ENCODE measurements at regions not wholly inside any gene's neighbourhood (a gene's known extent, or its start where the extent isn't known, plus 50 kb on each side); places are given as distances from the start of the nearest gene placed in this dataset.
"Not testable (repeated sequence)": the region's sequence is repeated elsewhere in the genome, so short reads cannot be mapped to it uniquely, and the experiment has no call there.

DNA sequence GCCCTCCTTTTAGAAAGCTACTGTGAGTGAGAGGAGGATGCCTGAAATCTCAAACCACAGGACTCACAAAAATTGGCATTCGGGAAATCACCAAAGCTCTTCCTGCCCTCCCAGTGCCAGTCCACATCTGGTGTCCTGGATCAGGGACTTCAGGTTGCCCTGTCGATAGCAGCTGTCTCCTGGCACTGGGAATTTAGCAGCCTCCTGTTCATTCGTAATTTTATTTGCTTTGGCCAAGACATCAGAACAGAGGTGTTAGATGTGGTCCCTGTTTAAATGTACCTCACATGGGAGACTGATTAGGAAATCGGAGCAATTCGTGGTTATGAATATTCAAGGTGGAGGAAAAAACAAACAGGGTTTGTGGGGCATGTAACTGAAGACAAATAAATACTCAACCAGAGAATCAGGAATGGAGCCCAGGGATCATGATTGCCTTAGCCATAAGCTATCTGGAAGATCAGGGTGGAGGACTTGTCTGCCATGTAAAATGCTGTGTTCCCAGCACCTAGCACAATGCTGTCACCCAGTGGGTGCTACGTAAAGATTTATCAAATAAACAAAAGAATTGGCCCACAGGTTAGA is 265.2 kb upstream of the PROK2 start:
- no peak for DNase-seq (ENCODE audit: low read depth)

DNA sequence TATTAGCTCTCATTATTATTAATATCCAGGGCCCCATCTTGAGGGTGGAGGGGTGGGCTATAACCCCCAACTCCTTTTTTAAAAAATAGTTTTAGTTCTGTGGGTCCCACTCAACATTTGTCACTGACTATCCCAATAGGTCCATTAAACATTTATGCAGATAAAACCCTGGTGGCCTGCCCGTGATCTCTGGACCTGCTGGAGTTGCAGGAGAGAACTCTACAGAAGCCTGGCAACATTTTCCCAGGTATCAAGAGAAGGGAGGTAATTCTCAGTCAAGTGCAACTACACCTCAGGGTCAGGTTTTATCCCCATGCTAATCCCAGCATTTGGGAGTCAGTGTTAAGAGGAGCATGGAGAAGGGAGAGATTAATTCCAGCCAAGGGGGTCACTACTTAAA is 264.4 kb upstream of the PROK2 start:
- DNase-seq (ENCODE audit: low read depth): no peak

DNA sequence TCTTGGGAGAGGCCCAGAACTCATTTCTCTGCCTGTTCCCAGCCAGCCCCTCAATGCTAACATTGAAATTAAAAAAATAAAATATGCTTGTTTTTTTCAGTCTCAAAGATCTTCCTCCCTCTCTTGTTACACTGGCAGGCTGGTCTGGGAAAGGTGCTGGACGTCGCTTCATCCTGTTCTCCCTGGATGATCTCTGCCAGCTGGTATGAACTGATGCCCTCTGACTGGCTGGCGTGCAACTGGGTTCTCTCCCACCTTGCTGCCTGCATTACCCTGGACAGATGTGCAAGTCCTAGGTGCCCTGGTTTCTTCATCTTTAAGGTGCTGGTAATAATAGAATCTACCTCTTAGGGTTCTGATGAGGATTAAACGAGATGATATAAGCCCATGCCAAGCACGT is 263.9 kb upstream of the PROK2 start:
- DNase-seq (ENCODE audit: low read depth): no peak

DNA sequence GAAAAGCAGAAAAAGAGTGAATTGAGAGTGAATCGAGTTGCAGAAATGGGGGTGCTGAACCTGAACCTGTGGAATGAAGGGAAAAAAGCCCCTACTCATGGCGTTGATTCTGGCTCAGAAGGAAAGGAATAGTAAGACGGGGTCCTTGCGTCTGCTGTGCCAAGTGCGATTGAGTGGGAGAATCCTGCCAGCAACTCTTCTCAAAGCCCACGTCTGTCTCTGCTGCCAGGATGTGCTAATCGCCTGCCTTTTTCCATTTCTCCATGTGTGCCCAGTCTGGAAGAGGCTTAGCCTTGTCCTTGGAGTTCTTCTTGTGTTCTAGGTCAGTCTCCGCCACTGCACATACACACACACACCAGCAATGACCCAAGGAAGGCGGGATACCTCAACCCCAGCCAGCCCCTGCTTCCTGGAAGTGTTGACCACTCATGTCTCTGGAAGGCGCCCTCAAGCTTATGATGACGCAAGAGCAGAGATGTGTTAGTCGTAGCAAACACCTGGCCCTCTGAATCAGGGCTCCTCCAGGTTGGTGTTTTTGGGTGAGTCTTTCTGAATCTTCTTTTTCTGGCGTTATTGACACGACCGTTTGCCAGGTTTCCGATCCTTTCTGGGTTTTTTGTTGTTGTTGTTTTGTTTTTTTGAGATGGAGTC is 262.4 kb upstream of the PROK2 start:
- no peak for DNase-seq (ENCODE audit: low read depth)

DNA sequence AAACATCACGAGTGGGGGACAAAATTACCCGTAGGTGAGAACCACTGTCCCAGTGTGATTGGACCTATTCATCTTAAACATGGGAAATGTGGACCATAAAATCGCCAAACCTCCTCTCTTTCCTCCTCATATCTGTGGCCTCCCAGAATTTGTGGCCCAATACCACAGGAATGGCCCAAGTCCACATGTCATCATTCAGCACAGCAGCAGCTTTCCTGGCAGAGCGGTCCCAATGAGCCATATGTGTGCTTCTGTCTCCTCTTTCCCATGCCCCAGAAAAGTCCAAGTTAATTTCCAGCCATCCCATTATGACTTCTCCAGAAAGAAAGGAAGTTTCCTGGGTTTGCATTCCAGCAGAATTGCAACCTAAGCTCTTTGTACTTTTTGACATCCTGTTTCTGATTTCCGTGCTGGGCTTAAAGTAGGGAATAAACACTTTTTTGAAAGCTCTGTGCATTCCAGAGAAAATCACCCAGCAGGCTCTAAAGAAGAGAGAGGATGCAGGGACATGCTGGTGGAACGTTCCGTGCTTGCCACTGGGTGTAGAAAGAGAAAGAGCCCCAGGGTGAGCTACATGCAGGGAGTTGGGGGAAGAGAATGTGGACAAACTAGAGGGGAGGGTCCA is 259.4 kb upstream of the PROK2 start:
- no peak for DNase-seq (ENCODE audit: low read depth)

DNA sequence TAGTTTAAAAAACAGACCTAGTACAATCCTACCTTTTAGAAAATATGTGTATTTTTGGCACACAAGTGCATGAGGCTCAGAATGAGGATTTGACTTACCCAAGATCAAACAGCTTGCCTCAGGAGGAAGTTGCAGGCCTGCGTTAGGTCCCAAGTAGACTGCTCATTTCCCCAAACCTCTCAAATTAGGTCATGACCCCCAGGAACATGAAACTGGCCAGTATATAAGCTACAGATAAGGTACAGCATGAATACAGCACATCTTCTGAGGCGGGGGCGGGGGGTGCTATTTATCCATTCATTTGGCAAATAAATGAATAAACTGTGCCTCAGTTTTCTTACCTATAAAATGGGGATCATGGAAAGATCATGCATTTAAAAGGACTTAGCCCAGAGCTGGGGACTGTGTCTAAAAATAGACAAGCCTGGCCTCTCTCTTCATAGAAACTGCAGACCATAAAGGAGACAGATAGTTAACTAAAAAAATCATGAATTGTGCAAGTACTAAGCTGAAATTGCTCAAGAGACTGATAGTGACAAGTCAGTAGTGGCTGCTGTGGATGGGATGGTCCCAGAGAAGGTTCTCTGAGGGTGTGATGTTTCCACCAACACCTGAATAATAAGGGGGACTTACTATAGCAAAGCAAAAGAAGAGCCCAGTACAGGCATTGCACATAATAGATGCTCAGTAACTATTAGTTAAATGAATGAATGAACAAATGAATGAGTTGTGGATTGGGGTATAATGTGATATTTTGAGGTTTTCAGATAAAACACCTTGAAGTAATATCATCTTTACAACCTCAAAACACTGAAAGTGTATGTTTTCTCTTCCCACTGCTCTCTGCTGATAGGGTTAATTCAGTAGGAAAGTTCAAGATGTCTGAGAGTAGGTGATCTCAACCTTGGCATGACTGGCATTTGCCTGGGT is 258.5 kb upstream of the PROK2 start:
- DNase-seq (ENCODE audit: low read depth): no peak

DNA sequence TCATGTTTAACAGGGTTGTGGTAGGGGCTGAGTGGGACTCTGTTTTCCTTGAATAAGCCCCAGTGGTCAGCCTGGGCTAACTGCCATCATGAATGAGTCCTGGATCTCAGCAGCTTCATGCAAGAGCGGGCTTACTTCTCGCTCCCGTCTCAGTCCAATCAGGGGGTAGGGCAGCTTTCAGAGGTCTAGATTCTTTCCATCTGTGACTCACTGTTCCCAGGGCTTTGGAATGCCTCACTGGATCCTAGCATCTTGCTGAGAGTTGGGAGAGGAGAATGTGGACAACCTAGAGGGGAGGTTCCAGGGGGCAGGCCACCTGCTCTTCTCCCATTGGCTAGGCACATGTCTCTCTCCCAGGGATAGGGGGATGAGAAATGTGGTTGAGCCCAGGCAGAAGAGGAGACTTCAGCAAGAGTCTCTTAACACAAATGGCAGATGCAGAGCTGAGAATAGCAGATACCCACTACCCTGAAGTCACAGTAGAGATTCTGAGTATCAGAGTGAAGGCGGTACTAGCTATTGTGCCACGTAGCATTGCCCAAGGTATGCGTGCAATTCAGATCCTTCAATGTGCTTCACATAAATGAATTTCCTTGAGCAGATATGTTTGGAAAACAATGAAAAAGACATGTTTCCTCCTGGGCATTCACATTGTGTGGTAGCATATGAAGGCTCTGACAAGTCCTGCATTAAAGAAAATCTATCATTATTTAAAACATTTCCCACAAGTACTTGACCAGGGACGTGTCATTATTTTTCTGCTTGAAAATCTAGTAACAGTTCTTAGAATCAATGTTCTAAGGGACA is 257.7 kb upstream of the PROK2 start:
- no peak for DNase-seq (ENCODE audit: low read depth)

DNA sequence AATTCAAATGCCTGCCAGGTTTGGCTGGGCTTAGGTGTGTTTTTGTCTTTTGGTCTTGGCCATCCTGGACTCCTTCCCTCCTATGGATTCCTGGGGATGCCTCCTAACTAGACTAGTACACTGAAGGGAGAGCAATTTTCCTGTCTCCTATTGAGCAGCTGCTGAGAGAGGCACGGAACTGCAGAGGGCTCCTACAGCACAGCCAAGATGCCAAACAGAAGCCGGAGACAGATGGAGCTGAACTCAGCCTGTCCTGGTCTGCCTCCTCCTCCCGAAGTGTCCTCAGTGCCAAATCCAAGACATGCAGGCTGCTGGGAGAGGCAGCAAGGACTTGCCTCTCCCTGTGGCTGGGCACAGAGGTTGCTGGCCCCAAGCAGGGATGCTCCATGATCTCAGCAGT is 256.6 kb upstream of the PROK2 start:
- no peak for DNase-seq (ENCODE audit: low read depth)

DNA sequence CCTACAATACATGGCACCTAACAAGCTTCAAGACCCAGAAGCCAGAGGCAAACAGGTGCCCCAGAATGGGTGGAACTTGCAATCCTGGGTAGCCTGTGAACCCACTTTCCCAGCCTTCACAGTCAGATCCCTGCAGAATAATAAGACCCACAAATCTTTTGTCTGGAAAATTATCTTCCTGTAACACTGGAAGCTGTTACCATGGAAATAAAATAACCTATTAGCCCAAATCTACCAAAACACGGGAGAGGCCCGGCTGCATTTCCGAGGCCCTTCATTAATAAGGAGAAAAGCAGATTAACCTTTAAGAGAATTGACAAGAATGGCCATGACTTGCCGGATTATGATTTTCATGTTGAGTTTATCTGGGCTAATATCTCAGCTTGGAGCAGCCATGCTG is 256.1 kb upstream of the PROK2 start:
- DNase-seq (ENCODE audit: low read depth): no peak

DNA sequence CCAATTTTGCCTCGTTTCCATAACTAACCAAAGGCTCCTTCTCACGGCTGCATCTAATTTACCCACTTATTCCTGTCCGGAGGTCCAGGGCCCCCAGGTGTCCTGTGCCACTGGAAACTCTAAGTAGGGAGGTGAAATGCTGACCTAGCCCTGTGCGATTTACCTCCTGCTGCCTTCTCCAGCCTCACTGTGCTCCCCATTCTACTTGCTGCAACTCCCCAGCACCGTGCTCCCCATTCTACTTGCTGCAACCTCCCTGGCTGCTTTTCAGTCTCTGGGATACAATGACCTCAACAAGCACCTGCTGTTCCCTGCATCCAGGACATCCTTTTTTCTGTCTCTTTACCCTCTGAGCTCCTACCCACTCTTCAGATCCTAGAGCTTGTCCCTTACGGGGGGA is 254.7 kb upstream of the PROK2 start:
- no peak for DNase-seq (ENCODE audit: low read depth)

DNA sequence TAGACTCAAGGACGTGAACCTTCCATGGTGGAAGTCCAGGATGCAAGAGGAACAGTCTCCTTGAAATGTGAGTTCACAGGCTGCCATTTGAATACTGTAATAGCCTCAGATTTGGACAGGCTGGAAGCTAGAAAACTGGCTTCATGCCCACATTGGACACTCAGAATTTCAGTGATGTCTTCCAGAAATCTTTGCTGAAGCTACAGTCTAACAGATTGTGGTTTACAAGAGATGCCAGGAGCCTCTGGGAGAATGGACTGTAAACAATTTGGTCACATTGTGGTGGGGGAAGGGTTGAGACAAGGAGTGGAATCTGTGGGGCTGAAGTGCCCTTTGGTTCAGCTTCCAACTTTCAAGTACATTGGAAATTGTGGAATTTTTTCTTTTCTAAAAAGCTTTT is 252.0 kb upstream of the PROK2 start:
- no peak for DNase-seq (ENCODE audit: low read depth)

DNA sequence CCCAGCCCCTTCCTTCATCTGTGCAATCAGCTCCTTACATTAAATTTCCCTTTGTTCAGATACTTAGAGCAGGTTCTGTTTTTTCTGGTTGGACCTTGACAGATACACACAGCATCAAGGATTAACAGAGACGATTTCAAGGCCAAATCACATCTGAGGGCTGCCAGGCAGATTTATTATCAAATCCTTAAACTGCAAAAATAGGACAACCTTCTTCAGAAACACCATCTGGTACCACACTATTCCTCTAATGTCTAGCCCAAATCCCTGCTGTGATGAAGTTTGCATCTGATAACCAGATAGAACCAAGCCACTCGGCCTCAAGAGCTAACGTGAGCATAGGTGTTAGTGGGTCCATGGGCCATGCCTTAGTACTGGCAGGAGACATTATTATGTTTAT is 250.7 kb upstream of the PROK2 start:
- DNase-seq (ENCODE audit: low read depth): no peak

DNA sequence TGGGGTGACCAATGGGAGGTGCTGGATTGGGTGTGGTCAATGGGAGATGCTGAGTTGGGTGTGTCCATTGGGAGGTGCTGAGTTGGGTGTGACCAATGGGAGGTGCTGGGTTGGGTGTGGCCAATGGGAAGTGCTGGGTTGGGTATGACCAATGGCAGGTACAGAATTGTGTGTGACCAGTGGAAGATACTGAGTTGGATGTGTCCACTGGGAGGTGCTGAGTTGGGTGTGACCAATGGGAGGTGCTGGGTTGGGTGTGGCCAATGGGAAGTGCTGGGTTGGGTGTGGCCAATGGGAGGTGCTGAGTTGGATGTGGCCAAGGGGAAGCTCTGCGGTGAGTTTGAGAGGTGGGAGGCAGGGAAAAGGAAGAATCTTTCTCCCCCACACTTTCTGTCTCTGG is 250.0 kb upstream of the PROK2 start:
- no peak for DNase-seq (ENCODE audit: low read depth)

DNA sequence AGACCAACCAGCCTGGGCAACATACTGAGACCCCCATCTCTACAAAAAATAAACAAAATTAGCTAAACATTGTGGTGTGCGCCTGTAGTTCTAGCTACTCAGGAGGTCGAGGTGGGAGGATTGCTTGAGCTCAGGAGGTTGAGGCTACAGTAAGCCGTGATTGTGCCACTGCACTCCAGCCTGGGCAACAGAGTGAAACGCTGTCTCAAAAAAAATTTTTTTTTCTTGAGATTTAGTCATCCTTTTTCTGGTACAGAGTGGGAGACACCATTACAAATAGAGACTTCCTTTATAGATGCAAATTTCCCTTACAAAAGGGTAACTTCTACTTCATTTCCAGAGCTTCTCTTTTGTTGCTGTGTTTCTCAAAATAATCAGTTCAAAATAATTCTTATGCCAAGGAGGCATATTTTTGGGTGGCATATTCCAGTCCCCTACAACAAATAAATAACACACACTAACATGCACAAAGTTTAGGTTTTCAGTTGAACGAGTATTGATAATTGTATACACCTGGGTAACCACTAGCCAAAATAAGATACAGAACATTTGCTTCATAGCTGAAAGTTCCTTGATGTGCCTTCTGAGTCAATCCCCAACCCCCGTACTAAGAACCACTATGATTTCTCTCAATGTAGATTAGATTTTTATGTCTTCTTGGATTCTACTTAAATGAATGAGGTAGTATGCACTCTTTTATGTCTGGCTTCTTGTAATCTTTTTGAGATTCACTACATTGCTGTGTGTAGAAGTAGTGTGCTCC is 248.9 kb upstream of the PROK2 start:
- no peak for DNase-seq (ENCODE audit: low read depth)

DNA sequence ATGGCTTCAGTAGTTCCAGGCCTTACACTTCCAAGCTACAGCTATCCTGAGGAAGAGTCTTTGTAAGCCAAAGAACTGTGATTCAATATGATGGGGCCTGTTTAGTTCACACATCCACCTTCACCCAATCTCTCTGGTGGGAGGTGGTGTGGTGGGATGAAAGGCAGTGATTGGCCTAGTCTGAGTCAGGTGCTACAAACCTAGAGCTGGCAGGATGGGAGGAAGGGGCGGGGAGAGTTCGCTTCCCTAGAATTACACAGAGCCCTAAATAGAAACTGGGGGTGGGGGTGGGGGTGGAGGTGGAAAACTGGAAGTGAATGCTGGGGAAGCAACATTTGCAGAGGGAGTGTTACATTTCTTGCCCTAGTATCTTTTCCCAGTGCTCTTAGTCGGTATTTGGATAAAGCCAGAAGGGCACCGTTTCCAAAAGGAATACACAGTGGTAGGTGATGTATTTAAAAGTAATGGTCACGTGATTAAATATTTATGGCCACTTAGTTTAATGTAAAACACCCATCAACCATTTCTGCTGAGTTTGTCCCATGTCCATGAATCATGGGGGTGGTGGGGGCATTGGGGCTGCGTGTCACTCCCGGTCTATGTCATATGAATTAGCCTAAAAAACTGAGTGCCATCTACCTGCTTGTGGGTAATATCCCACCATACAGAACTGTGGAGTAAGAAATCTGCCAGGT is 247.6 kb upstream of the PROK2 start:
- no peak for DNase-seq (ENCODE audit: low read depth)

DNA sequence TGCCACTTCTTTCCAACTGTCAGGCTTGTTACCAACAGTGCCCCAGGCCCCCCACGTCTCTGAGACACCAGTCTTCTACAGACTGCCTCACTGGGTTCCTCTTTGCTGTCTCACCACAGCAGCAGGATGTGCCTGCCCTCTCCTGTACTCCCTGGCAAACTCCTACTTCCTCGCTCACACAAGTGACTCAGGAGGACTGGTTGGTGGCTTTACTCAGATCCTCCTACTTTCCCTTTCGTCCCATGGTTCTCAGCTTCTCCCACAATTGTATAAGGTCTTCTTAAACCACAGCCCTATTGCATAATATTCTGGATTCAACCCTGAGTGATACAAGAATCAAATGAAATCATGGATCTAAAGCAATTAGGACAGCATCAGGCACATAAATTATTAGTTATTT is 246.6 kb upstream of the PROK2 start:
- no peak for DNase-seq (ENCODE audit: low read depth)

DNA sequence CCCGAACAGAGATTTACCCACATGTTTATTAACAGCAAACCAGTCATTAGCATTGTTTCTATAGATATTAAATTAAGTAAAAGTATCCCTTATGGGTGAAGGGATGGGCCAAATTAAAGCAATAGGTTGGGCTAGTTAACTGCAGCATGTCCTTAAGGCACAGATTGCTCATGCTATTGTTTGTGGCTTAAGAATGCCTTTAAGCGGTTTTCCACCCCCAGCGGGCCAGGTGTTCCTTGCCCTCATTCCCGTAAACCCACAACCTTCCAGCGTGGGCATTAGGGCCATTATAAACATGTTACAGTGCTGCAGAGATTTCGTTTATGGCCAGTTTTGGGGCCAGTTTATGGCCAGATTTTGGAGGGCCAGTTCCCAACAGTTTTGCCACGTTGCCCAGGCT is 245.3 kb upstream of the PROK2 start:
- not testable (repeated sequence) for DNase-seq (ENCODE audit: low read depth)

DNA sequence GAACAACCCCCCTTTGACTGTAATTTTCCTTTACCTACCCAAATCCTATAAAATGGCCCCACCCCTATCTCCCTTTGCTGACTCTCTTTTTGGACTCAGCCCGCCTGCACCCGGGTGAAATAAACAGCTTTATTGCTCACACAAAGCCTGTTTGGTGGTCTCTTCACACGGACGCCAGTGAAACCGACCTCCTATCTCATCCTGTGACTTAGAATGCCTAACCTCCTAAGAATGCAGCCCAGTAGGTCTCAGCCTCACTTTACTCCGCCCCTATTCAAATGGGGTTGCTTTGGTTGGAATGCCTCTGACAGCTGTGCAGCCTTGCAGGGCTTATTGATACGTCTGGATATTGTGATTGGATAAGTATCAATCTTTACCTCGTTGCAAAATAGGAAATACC is 243.8 kb upstream of the PROK2 start:
- not testable (repeated sequence) for DNase-seq (ENCODE audit: low read depth)

DNA sequence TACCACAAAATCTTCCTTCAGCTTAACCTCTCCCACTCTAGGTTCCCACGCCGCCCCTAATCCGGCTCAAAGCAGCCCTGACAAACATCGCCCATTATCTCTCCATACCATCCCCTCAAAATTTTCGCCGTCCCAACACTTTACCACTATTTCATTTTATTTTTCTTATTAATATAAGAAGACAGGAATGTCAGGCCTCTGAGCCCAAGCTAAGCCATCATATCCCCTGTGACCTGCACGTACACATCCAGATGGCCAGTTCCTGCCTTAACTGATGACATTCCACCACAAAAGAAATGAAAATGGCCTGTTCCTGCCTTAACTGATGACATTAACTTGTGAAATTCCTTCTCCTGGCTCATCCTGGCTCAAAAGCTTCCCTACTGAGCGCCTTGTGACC is 243.4 kb upstream of the PROK2 start:
- DNase-seq (ENCODE audit: low read depth): not testable (repeated sequence)

DNA sequence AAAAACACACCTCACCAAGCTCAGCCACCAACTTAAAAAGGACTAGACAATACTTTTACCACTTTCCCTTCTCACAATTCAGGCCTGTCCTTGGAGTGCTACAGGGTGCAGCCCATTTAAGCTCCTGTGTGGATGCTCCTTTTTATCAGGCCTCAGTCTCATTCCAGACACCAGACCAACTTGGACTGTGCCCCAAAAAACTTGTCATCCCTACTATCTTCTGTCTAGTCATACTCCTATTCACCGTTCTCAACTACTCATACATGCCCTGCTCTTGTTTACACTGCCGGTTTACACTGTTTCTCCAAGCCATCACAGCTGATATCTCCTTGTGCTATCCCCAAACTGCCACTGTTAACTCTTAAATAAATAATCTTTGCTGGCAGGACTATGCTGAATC is 242.8 kb upstream of the PROK2 start:
- DNase-seq (ENCODE audit: low read depth): not testable (repeated sequence)

DNA sequence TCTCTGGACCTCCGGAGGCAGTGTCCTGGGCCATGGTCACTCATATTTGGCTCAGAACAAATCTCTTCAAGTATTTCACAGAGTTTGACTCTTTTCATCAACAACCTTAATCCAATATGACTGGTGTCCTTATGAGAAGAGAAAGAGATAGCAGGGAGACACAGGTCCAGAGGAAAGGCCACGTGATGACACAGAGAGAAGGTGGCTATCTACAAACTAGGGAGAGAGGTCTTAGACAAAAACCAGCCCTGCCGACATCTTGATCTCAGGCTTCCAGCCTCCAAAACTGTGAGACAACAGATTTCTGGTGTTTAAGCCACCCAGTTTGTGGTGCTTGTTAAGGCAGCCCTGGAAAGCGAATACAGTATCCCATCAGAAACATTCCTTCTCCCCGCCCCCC is 237.1 kb upstream of the PROK2 start:
- no peak for DNase-seq (ENCODE audit: low read depth)

Data from stimulated activated CD4-positive, alpha-beta T cell treated with anti-CD3 and anti-CD28 coated beads, Interleukin-2, amount 100 ng/mL, for 4 hours (primary cell).